Midbrain (tissue), 1 donor: ENCODE measurements at regions not wholly inside any gene's neighbourhood (a gene's known extent, or its start where the extent isn't known, plus 50 kb on each side); places are given as distances from the start of the nearest gene placed in this dataset.

ENCODE experiments used
- DNase-seq: peaks from one replicate; lab custom pipeline; 2025; lab: John Stamatoyannopoulos, UW

- no peak for DNase-seq
These were observed 54.9 kb downstream of the MAGEB17 start for GRCh38 chrX:16222151-16222550.

- no peak for DNase-seq
These were observed 56.1 kb downstream of the MAGEB17 start for GRCh38 chrX:16223385-16223784.

- DNase-seq: no peak
These were observed 71.9 kb downstream of the MAGEB17 start for GRCh38 chrX:16239211-16239610.

- DNase-seq: no peak
These were observed 73.1 kb downstream of the MAGEB17 start for GRCh38 chrX:16240231-16240905.

GRCh38 chrX:16240968-16241367 lies 73.7 kb downstream of the MAGEB17 start:
- no peak for DNase-seq

- DNase-seq: no peak
These were observed 83.0 kb downstream of the MAGEB17 start for GRCh38 chrX:16250296-16250695.

GRCh38 chrX:16251782-16252181 lies 84.5 kb downstream of the MAGEB17 start:
- DNase-seq: no peak

- DNase-seq: no peak
These were observed 91.6 kb downstream of the MAGEB17 start for GRCh38 chrX:16258882-16259281.

- DNase-seq: no peak
These were observed 100.2 kb downstream of the MAGEB17 start for GRCh38 chrX:16267431-16267830.

- no peak for DNase-seq
These were observed 100.9 kb downstream of the MAGEB17 start for GRCh38 chrX:16268206-16268605.

- DNase-seq: no peak
These were observed 111.6 kb downstream of the MAGEB17 start for GRCh38 chrX:16278927-16279326.

- DNase-seq: no peak
These were observed 114.9 kb downstream of the MAGEB17 start for GRCh38 chrX:16282209-16282608.

GRCh38 chrX:16284842-16285241 lies 117.6 kb downstream of the MAGEB17 start:
- no peak for DNase-seq

GRCh38 chrX:16290997-16291396 lies 123.7 kb downstream of the MAGEB17 start:
- DNase-seq: no peak

- no peak for DNase-seq
These were observed 133.6 kb downstream of the MAGEB17 start for GRCh38 chrX:16300831-16301230.

GRCh38 chrX:16304751-16305150 lies 137.5 kb downstream of the MAGEB17 start:
- DNase-seq: no peak

GRCh38 chrX:16305187-16305586 lies 137.9 kb downstream of the MAGEB17 start:
- DNase-seq: no peak

- no peak for DNase-seq
These were observed 140.7 kb downstream of the MAGEB17 start for GRCh38 chrX:16307950-16308349.

GRCh38 chrX:16308773-16309172 lies 141.5 kb downstream of the MAGEB17 start:
- no peak for DNase-seq

GRCh38 chrX:16310326-16310725 lies 143.0 kb downstream of the MAGEB17 start:
- no peak for DNase-seq

- no peak for DNase-seq
These were observed 144.4 kb downstream of the MAGEB17 start for GRCh38 chrX:16311671-16312070.

GRCh38 chrX:16312761-16313623 lies 145.7 kb downstream of the MAGEB17 start:
- DNase-seq: no peak

GRCh38 chrX:16316331-16316730 lies 149.1 kb downstream of the MAGEB17 start:
- DNase-seq: no peak
